ENCODE measurements at regions not wholly inside any gene's neighbourhood (a gene's known extent, or its start where the extent isn't known, plus 50 kb on each side); places are given as distances from the start of the nearest gene placed in this dataset.

DNA sequence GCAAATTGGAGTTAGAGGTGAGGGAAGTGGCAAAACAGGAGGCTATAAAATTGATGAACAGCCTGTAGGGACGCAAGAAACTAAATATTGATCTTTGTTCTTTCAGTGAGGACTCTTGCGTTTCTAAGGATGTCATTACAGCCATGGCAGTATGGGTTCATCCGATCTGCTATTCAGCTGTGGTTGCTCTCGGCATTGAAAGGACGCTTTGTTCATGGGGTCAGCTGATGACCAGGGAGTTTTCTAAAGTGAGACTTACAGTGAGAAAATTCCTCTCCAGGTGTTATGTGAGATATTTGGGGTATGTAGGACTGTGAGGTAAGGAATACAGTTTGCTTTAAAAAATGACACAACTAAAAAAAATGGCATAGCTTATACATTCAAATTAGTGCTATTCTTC lies 52.7 kb upstream of the PELI1 start:
- H3K27me3 ChIP-seq (replicated peaks; ENCODE audit: insufficient read depth): no peaks in the 10 kb centered on the region
- no peak overlapping the region for H3K4me3 ChIP-seq
- H3K9me3 ChIP-seq: no peaks in the 10 kb centered on the region
- no peaks in the 10 kb centered on the region for H3K36me3 ChIP-seq
- DNase-seq (ENCODE audit: low spot score) (no peak), ATAC-seq (ENCODE audit: insufficient number of reproducible peaks, low FRiP score, low read depth) (no peak)
- TF ChIP-seq, protein P1, sequence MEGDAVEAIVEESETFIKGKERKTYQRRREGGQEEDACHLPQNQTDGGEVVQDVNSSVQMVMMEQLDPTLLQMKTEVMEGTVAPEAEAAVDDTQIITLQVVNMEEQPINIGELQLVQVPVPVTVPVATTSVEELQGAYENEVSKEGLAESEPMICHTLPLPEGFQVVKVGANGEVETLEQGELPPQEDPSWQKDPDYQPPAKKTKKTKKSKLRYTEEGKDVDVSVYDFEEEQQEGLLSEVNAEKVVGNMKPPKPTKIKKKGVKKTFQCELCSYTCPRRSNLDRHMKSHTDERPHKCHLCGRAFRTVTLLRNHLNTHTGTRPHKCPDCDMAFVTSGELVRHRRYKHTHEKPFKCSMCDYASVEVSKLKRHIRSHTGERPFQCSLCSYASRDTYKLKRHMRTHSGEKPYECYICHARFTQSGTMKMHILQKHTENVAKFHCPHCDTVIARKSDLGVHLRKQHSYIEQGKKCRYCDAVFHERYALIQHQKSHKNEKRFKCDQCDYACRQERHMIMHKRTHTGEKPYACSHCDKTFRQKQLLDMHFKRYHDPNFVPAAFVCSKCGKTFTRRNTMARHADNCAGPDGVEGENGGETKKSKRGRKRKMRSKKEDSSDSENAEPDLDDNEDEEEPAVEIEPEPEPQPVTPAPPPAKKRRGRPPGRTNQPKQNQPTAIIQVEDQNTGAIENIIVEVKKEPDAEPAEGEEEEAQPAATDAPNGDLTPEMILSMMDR (IDR thresholded peaks at IDR 0.05): no peak
- H3K27ac ChIP-seq: no peak overlapping the region
- H3K4me1 ChIP-seq (ENCODE audit: control insufficient read depth in 1 of 2, low read depth in 2 of 2): peaks cover 0 to 15% of the 10 kb centered on the region in 2 donors

DNA sequence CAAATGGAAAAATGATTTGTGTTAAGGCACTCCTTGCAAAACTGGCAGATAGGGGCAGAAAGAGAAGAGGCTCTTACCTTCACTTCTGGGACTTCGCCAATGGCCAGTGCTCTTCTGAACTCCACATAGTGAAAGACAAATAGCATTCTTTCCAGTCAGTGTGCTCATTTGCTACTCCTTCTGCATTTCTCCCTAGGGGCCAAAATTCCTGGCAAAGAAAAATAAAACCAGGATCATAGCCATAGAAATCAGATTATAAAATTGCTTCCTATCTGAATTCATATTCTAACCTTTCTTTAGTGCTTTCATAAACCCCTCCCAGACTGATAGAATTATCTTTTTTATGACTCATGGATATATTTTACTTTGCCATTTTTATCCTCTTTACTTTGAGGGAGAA lies 56.9 kb upstream of the PELI1 start:
- Histone ChIP-seq H3K27me3 (replicated peaks; ENCODE audit: insufficient read depth) (no peaks in the 10 kb centered on the region), H3K36me3 (no peaks in the 10 kb centered on the region), H3K27ac (no peak overlapping the region), H3K9me3 (no peaks in the 10 kb centered on the region), H3K4me3 (no peak overlapping the region), H3K4me1 (ENCODE audit: control insufficient read depth in 1 of 2, low read depth in 2 of 2) (peaks cover 9 to 43% of the 10 kb centered on the region in 2 donors)
- ATAC-seq (ENCODE audit: insufficient number of reproducible peaks, low FRiP score, low read depth) (no peak), DNase-seq (ENCODE audit: low spot score) (no peak)
- TF ChIP-seq, protein P1 (IDR thresholded peaks at IDR 0.05): no peak

DNA sequence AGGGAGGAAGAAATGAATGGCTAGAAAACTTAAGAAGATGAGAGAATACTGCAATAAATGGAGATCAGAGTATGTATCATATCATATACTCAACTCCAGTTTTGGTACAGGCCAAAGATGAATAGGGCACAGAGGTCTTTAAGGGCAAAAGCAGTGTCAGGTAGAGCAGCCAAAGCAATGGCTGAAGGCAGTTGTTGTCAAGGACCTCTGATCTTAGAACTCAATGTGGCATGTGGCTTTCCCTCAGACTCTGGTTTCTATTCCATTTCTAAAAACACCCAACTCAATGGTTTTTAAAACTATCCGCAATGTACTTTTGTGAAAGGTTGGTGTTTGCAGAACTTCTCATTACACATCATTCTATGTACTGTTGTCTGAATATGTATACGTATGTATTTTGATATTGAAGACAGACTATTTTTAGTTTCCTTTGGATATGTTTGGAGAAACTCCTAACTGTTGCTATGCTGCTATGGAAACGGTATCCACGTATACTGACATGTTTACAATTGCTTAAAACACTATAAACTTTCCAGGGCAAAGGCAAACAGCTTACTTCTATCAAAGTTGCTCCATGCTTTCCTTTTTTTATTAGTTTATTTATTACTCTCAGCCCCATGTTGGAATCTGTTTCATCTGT lies 58.1 kb upstream of the PELI1 start:
- Histone ChIP-seq H3K27me3 (replicated peaks; ENCODE audit: insufficient read depth) (no peaks in the 10 kb centered on the region), H3K4me3 (no peak overlapping the region), H3K36me3 (no peaks in the 10 kb centered on the region), H3K4me1 (ENCODE audit: control insufficient read depth in 1 of 2, low read depth in 2 of 2) (peaks cover 9 to 43% of the 10 kb centered on the region in 2 donors), H3K27ac (peak overlapping the region in 1 of 2 donors; percentile 64), H3K9me3 (no peaks in the 10 kb centered on the region)
- TF ChIP-seq, protein P1 (IDR thresholded peaks at IDR 0.05): no peak
- no peak for DNase-seq (ENCODE audit: low spot score)
- ATAC-seq (ENCODE audit: insufficient number of reproducible peaks, low FRiP score, low read depth): no peak

DNA sequence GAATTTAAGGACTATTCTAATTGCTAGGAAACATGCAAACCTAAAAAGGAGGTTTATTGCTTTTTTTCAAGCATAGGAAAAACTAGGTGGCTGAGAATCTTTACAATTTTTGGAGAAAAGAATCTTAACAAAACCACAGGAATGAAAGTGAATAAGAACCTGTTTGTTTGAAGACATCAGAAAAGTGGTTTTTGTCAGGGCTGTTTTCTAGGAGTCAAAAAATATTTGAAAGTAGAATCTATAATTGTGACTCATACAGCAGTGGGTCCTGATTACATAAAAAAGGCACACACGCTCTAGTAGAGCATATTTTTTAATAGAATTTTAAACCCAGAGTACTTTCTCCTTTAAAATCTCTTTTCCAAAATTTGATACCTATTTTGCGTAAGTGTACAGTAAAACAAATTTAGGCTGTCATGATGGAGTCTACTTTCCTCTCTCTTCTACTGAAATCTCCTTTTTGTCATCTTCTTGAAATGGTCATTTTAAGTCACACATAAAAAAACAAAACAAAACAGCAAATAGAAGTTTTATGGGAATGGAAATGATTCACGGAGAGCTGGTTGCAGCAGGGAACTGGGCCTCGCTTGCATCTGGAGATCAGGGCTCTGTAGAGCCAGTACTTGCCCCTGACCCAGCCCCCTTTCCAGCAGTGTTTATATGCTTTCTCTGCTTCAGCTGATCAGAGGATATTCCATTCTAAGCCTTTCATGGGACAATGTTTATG lies 59.1 kb upstream of the PELI1 start:
- Histone ChIP-seq H3K4me3 (peak overlapping the region; percentile 57), H3K27ac (peak overlapping the region; percentile 64 to 74), H3K9me3 (no peaks in the 10 kb centered on the region), H3K4me1 (ENCODE audit: control insufficient read depth in 1 of 2, low read depth in 2 of 2) (peaks cover 9 to 43% of the 10 kb centered on the region in 2 donors), H3K27me3 (replicated peaks; ENCODE audit: insufficient read depth) (no peaks in the 10 kb centered on the region), H3K36me3 (no peaks in the 10 kb centered on the region)
- DNase-seq (ENCODE audit: low spot score) (no peak), ATAC-seq (ENCODE audit: insufficient number of reproducible peaks, low FRiP score, low read depth) (no peak)
- TF ChIP-seq, protein P1 (IDR thresholded peaks at IDR 0.05): no peak

DNA sequence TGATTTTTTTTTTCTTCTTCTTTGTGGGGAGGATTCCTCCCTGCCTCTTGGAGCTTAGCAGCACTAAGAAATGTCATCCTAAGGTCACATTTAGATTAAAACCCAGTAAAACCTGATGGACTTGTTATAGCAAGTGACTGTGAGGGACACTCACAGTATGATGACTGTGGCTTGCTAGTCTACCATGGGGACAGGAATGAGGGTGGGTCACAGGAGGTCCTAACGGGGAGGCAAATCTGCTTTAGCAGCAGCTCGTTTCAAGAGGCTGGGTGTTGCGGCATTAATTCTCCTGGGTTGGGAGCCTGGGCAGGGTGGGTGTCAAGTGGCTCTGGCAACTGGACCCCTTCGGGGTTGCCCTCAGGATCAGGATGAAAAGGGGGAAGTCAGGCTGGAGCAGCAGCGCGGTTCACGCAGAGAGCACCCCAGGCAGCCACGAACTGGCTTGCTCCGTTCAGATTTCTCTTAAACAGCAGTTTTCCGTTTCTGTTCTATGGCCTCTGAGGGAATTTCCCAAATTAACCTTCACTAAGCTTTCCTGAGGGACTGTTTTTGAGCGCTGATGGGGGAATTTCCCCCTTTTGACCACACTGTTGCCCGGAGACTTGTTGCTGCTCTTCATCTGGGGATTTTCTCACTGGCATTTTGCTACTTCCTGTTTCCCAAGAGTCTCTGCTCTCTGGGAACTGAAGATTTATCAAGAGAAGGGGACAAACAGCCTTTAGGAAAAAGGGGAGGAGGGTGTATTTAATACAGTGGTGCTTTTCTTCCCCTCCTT lies 59.8 kb upstream of the PELI1 start:
- Histone ChIP-seq H3K36me3 (no peaks in the 10 kb centered on the region), H3K4me3 (peak overlapping the region; percentile 57), H3K27me3 (replicated peaks; ENCODE audit: insufficient read depth) (no peaks in the 10 kb centered on the region), H3K4me1 (ENCODE audit: control insufficient read depth in 1 of 2, low read depth in 2 of 2) (peaks cover 9 to 43% of the 10 kb centered on the region in 2 donors), H3K9me3 (no peaks in the 10 kb centered on the region), H3K27ac (peak overlapping the region; percentile 64 to 74)
- TF ChIP-seq, protein P1 (IDR thresholded peaks at IDR 0.05): no peak
- DNase-seq (ENCODE audit: low spot score) (no peak), ATAC-seq (ENCODE audit: insufficient number of reproducible peaks, low FRiP score, low read depth) (peak; percentile 79)
